K562 (cell line): ENCODE measurements at regions not wholly inside any gene's neighbourhood (a gene's known extent, or its start where the extent isn't known, plus 50 kb on each side); places are given as distances from the start of the nearest gene placed in this dataset.

Experiments used
- KLF16 ChIP-seq: IDR thresholded peaks from 2 replicates; pipeline ENCODE4 v1.6.1; 2016; ENCODE audit warnings: antibody characterized with exemption
- RB1 ChIP-seq: fragments of 450-650 bp; IDR thresholded peaks from 2 replicates; pipeline ENCODE4 v1.6.1; 2017; ENCODE audit warnings: low read depth, mild to moderate bottlenecking
- RBBP5 ChIP-seq: fragments of 200-600 bp; sonication (generic); IDR thresholded peaks from 2 replicates; pipeline ENCODE4 v1.6.1; 2012; ENCODE audit warnings: borderline replicate concordance, mild to moderate bottlenecking, low read length, control low read depth, inconsistent platforms; ENCODE audit not compliant: insufficient read depth, poor library complexity, severe bottlenecking
- SNAPC5 ChIP-seq: fragments of 250-450 bp; sonication (Bioruptor Pico); IDR thresholded peaks from 2 replicates; pipeline ENCODE4 v1.8.0; 2021; ENCODE audit warnings: moderate library complexity, mild to moderate bottlenecking, inconsistent platforms
- SRSF1 ChIP-seq: fragments of 200-400 bp; formaldehyde crosslinking; IDR thresholded peaks from 2 replicates; pipeline ENCODE4 v1.6.1; 2017; ENCODE audit warnings: mild to moderate bottlenecking, low read depth, low read length, moderate library complexity
- STAT5B ChIP-seq: fragments of 250-450 bp; sonication (Bioruptor Pico); IDR thresholded peaks from 2 replicates; pipeline ENCODE4 v1.8.0; 2021; ENCODE audit warnings: mild to moderate bottlenecking, inconsistent platforms
- THRB ChIP-seq: fragments of 450-650 bp; formaldehyde crosslinking; conservative IDR thresholded peaks from 2 replicates; pipeline ENCODE4 v1.4.0; 2022; ENCODE audit warnings: mild to moderate bottlenecking, missing genetic modification characterization
- YY1 ChIP-seq, 3 experiments: IDR thresholded peaks; 2 replicates each; pipeline ENCODE4 v1.6.1; 2011; ENCODE audit warnings: low read length in 2 of 3, mild to moderate bottlenecking in 2 of 3, moderate library complexity in 2 of 3, borderline replicate concordance in 1 of 3, control low read depth in 1 of 3, low read depth in 1 of 3; ENCODE audit not compliant: insufficient read depth in 3 of 3, insufficient replicate concordance in 2 of 3, control insufficient read depth in 1 of 3, insufficient read length in 1 of 3; ENCODE audit errors: extremely low read depth in 1 of 3
- ZBTB17 ChIP-seq: fragments of 450-650 bp; formaldehyde crosslinking; IDR thresholded peaks from 2 replicates; pipeline ENCODE4 v1.4.0; 2020; ENCODE audit warnings: mild to moderate bottlenecking
- ZNF146 ChIP-seq: IDR thresholded peaks from one replicate; pipeline ENCODE4 v1.6.1; 2018; ENCODE audit warnings: missing compliant biosample characterization; ENCODE audit not compliant: unreplicated experiment
- ZNF174 ChIP-seq: fragments of 250-450 bp; sonication (Bioruptor Pico); IDR thresholded peaks from 2 replicates; pipeline ENCODE4 v1.4.0; 2020; ENCODE audit warnings: mild to moderate bottlenecking
- ZNF639 ChIP-seq, 2 experiments: fragments of 200-800 bp in 1 of 2; sonication (Bioruptor generic) in 1 of 2; sonication (generic) in 1 of 2; formaldehyde crosslinking in 1 of 2; IDR thresholded peaks in 1 of 2; conservative IDR thresholded peaks in 1 of 2; 2 replicates each; pipeline versions ENCODE4 v1.5.0 to v1.6.1; 2016 to 2020; ENCODE audit warnings: missing compliant biosample characterization in 1 of 2, missing genetic modification characterization in 1 of 2, missing genetic modification reagents in 1 of 2
- TF ChIP-seq, protein P1 (sequence below), 2 experiments: IDR thresholded peaks; 2 replicates each; pipeline ENCODE4 v1.6.1; 2012; ENCODE audit warnings: improper control_type of control experiment in 2 of 2, low read depth in 2 of 2, low read length in 2 of 2, borderline replicate concordance in 1 of 2
- TF ChIP-seq, protein P2 (sequence below): fragments of 250-450 bp; sonication (Bioruptor Pico); IDR thresholded peaks from 2 replicates; pipeline ENCODE4 v1.5.0; 2020; ENCODE audit warnings: mild to moderate bottlenecking, borderline replicate concordance
- TF ChIP-seq, protein P3 (sequence below): sonication (generic); formaldehyde crosslinking; IDR thresholded peaks from 2 replicates; pipeline ENCODE4 v1.4.0; 2020; ENCODE audit warnings: mild to moderate bottlenecking, missing genetic modification reagents

DNA sequence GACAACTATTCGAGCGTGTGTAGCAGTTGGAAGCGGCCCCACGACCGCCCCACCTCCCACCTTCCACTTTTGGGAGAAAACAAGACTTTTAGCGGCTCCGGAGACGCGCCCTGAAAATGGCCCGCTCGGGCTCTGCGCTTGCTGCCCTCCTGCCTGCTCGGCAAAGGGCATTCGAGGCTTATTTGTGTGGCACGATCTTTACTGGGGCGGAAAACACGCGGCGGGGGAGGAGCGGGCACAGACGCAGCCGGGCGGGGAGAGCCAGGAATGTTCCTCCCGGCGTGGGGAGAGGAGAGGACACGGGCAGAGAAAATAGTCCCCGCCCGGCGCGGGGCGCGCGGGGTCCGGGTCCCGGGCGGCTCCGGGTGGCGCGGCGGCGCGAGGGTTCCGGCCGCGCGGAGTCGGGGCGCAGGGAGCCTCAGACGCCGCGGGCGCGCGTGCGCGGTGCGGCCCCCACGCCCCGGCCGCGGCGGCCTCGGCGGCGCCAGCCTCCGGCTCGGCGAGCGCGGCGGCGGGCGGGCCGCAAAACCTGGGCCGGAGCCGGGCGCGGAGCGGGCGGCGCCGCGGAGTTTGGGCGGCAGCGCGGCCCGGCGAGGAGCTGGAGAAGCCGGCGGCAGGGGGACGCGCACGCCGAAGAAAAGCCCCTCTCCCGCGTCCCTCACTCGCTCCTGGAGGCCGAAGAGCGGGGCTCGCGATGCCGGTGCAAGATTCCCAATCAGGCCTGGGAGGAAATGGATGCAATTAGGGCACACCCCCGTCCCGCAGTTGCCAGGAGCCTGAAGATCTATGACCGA, 90.0 kb upstream of the ARID1B start (continued):
- TF ChIP-seq, protein P1, sequence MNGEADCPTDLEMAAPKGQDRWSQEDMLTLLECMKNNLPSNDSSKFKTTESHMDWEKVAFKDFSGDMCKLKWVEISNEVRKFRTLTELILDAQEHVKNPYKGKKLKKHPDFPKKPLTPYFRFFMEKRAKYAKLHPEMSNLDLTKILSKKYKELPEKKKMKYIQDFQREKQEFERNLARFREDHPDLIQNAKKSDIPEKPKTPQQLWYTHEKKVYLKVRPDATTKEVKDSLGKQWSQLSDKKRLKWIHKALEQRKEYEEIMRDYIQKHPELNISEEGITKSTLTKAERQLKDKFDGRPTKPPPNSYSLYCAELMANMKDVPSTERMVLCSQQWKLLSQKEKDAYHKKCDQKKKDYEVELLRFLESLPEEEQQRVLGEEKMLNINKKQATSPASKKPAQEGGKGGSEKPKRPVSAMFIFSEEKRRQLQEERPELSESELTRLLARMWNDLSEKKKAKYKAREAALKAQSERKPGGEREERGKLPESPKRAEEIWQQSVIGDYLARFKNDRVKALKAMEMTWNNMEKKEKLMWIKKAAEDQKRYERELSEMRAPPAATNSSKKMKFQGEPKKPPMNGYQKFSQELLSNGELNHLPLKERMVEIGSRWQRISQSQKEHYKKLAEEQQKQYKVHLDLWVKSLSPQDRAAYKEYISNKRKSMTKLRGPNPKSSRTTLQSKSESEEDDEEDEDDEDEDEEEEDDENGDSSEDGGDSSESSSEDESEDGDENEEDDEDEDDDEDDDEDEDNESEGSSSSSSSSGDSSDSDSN (IDR thresholded peaks at IDR 0.05; ENCODE audit: borderline replicate concordance in 1 of 2, low read depth in 2 of 2, low read length in 2 of 2), result peak in 1 of 2 experiments; percentile 36; a peak in 1 of 4 replicates
- TF ChIP-seq ZBTB17 (CRISPR knock-in tag) (0 out of 2 replicates have a peak, but pooled peaks have one; percentile 45), SRSF1 (0 out of 2 replicates have a peak, but pooled peaks have one; percentile 76), ZNF146 (CRISPR knock-in tag) (no peak), STAT5B (CRISPR knock-in tag) (no peak), RBBP5 (peak; percentile 89), ZNF639 (CRISPR knock-in tag; conservative IDR thresholded peaks at IDR 0.05 in 1 of 2, IDR thresholded peaks at IDR 0.05 in 1 of 2) (peak in 1 of 2 experiments; percentile 99; a peak in 2 of 4 replicates), KLF16 (no peak), THRB (CRISPR knock-in tag) (0 out of 2 replicates have a peak, but pooled peaks have one; percentile 63), YY1 (IDR thresholded peaks at IDR 0.05; ENCODE audit: borderline replicate concordance in 1 of 3, control insufficient read depth in 1 of 3, extremely low read depth in 1 of 3, insufficient read depth in 3 of 3, insufficient read length in 1 of 3, insufficient replicate concordance in 2 of 3, low read depth in 1 of 3, low read length in 2 of 3) (peak in 2 of 3 experiments; percentile 64 to 70), ZNF174 (CRISPR knock-in tag) (no peak), SNAPC5 (CRISPR knock-in tag) (no peak), RB1 (peak; percentile 94)
- TF ChIP-seq, protein P2, sequence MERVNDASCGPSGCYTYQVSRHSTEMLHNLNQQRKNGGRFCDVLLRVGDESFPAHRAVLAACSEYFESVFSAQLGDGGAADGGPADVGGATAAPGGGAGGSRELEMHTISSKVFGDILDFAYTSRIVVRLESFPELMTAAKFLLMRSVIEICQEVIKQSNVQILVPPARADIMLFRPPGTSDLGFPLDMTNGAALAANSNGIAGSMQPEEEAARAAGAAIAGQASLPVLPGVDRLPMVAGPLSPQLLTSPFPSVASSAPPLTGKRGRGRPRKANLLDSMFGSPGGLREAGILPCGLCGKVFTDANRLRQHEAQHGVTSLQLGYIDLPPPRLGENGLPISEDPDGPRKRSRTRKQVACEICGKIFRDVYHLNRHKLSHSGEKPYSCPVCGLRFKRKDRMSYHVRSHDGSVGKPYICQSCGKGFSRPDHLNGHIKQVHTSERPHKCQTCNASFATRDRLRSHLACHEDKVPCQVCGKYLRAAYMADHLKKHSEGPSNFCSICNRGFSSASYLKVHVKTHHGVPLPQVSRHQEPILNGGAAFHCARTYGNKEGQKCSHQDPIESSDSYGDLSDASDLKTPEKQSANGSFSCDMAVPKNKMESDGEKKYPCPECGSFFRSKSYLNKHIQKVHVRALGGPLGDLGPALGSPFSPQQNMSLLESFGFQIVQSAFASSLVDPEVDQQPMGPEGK, result no peak
- TF ChIP-seq, protein P3, sequence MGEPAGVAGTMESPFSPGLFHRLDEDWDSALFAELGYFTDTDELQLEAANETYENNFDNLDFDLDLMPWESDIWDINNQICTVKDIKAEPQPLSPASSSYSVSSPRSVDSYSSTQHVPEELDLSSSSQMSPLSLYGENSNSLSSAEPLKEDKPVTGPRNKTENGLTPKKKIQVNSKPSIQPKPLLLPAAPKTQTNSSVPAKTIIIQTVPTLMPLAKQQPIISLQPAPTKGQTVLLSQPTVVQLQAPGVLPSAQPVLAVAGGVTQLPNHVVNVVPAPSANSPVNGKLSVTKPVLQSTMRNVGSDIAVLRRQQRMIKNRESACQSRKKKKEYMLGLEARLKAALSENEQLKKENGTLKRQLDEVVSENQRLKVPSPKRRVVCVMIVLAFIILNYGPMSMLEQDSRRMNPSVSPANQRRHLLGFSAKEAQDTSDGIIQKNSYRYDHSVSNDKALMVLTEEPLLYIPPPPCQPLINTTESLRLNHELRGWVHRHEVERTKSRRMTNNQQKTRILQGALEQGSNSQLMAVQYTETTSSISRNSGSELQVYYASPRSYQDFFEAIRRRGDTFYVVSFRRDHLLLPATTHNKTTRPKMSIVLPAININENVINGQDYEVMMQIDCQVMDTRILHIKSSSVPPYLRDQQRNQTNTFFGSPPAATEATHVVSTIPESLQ (CRISPR knock-in tag), result no peak
